ENCODE measurements at regions not wholly inside any gene's neighbourhood (a gene's known extent, or its start where the extent isn't known, plus 50 kb on each side); places are given as distances from the start of the nearest gene placed in this dataset.

DNA sequence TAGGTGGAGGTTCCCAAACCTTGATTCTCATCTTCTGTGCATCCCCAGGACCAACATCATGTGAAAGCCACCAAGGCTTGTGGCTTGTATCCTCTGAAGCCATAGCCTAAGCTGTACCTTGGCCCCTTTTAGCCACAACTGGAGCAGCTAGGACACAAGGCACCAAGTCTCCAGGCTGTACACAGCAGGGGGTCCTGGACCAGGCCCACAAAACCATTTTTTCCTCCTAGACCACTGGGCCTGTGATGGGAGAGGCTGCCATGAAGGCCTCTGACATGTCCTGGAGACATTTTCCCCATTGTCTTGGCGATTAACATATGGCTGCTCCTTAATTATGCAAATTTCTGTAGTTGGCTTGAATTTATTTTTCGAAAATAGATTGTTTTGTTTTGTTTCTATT lies 114.8 kb upstream of the LAMA2 start:
- peaks cover 0 to 5% (median 3%) of the 10 kb centered on the region in 3 donors for H3K9me3 ChIP-seq
- H3K4me3 ChIP-seq: no peak overlapping the region
- no peaks in the 10 kb centered on the region for H3K36me3 ChIP-seq
- no peaks in the 10 kb centered on the region for H3K4me1 ChIP-seq
- H3K27ac ChIP-seq: no peak overlapping the region
- intact Hi-C loops (cut with DNase I): no loop called here
- no peak for DNase-seq
- WGBS, 2 donors: 58 to 66% methylated on average over 2 of the region's 2 CpGs
- H3K27me3 ChIP-seq: no peaks in the 10 kb centered on the region
- TF ChIP-seq, protein P1, sequence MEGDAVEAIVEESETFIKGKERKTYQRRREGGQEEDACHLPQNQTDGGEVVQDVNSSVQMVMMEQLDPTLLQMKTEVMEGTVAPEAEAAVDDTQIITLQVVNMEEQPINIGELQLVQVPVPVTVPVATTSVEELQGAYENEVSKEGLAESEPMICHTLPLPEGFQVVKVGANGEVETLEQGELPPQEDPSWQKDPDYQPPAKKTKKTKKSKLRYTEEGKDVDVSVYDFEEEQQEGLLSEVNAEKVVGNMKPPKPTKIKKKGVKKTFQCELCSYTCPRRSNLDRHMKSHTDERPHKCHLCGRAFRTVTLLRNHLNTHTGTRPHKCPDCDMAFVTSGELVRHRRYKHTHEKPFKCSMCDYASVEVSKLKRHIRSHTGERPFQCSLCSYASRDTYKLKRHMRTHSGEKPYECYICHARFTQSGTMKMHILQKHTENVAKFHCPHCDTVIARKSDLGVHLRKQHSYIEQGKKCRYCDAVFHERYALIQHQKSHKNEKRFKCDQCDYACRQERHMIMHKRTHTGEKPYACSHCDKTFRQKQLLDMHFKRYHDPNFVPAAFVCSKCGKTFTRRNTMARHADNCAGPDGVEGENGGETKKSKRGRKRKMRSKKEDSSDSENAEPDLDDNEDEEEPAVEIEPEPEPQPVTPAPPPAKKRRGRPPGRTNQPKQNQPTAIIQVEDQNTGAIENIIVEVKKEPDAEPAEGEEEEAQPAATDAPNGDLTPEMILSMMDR (IDR thresholded peaks at IDR 0.05): no peak

DNA sequence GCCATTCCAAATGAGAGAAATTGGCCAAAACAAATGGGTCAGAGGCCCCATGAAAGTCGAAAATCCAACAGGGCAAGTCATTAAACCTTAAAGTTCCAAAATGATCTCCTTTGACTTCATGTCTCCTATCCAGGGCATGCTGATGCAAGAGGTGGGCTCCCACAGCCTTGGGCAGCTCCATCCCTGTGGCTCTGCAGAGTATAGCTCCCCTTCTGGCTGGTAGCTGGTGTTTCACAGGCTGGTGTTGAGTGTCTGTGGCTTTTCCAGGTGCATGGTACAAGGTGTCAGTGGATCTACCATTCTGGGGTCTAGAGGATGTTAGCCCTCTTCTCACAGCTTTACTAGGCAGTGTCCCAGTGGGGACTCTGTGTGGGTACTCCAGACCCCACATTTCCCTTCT lies 115.2 kb upstream of the LAMA2 start:
- WGBS, 2 donors: 36 to 71% methylated on average over 1 of the region's 1 CpG
- TF ChIP-seq, protein P1 (IDR thresholded peaks at IDR 0.05): no peak
- no peak for TF ChIP-seq POLR2A (IDR thresholded peaks at IDR 0.05)
- no peak for DNase-seq
- Histone ChIP-seq H3K4me1 (no peaks in the 10 kb centered on the region), H3K9me3 (peaks cover 0 to 5% (median 3%) of the 10 kb centered on the region in 3 donors), H3K36me3 (no peaks in the 10 kb centered on the region), H3K4me3 (no peak overlapping the region), H3K27ac (no peak overlapping the region), H3K27me3 (no peaks in the 10 kb centered on the region)
- intact Hi-C loops (cut with DNase I): no loop called here

DNA sequence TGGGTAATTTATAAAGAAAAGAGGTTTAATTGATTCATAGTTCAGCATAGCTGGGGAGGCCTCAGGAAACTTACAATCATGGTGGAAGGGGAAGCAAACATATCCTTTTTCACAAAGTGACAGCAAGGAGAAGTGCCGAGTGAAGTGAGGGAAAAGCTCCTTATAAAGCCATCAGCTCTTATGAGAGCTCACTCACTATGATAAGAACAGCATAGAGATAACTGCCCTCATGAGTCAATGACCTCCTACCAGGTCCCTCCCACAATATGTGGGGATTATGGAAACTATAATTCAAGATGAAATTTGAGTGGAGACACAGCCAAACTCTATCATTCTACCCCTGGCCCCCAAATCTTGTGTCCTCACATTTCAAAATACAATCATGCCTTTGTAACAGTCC lies 115.8 kb upstream of the LAMA2 start:
- WGBS, 2 donors: 73 to 84% methylated on average over 1 of the region's 1 CpG
- no peak for TF ChIP-seq POLR2A (IDR thresholded peaks at IDR 0.05)
- TF ChIP-seq, protein P1 (IDR thresholded peaks at IDR 0.05): no peak
- Histone ChIP-seq H3K27ac (no peak overlapping the region), H3K4me3 (no peak overlapping the region), H3K27me3 (no peaks in the 10 kb centered on the region), H3K4me1 (no peaks in the 10 kb centered on the region), H3K36me3 (no peaks in the 10 kb centered on the region), H3K9me3 (peaks cover 0 to 5% (median 3%) of the 10 kb centered on the region in 3 donors)
- intact Hi-C loops (cut with DNase I): no loop called here
- DNase-seq: no peak

DNA sequence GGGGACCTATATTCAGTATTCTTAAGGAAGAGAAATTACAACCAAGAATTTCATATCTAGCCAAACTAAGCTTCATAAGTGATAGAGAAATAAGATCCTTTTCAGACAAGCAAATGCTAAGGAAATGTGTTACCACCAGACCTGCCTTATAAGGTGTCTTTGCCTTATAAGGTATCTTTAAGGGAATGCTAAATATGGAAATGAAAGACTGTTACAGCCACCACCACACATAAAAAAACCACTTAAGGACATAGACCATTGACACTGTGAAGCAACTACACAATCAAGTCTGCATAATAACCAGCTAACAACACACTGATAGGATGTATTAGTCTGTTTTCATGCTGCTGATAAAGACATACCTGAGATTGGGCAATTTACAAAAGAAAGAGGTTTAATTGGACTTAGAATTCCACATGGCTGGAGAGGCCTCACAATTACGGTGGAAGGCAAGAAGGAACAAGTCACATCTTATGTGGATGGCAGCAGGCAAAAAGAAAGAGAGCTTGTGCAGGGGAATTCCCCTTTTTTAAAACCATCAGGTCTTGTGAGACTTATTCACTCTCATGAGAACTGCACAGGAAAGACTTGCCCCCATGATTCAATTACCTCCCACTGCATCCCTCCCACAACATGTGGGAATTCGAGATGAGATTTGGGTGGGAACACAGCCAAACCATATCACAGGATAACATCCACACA lies 119.2 kb upstream of the LAMA2 start:
- Histone ChIP-seq H3K36me3 (no peaks in the 10 kb centered on the region), H3K4me1 (no peaks in the 10 kb centered on the region), H3K27me3 (no peaks in the 10 kb centered on the region), H3K9me3 (peaks cover 0 to 5% (median 3%) of the 10 kb centered on the region in 3 donors), H3K27ac (no peak overlapping the region), H3K4me3 (no peak overlapping the region)
- whole genome bisulfite sequencing, 2 donors: 30 to 43% methylated on average over 2 of the region's 2 CpGs
- intact Hi-C loops (cut with DNase I): no loop called here
- no peak for TF ChIP-seq POLR2A (IDR thresholded peaks at IDR 0.05)
- TF ChIP-seq, protein P1 (IDR thresholded peaks at IDR 0.05): no peak
- DNase-seq: no peak

DNA sequence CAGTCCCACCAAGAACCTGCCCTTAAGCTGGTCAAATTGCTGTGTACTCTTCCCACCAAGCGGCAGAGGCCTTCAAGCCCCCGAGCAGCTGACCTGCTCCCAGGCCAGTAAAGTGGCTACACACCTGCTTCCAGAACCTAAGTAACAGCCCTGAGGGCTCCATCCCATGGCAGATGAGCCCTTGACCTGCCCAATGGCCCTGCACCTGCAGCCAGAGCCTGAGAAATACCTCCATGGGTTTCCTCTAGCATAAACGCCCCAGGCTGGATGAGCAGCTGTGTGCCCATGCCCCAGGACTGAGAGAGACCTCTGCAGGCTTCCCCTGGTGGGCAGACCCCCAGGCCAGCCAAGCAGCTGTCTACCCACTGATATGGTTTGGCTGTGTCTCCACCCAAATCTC lies 123.0 kb upstream of the LAMA2 start:
- intact Hi-C loops (cut with DNase I): no loop called here

More for the DNA sequence above, 123.0 kb upstream of the LAMA2 start:
- Histone ChIP-seq H3K27me3 (no peaks in the 10 kb centered on the region), H3K4me3 (no peak overlapping the region), H3K4me1 (no peaks in the 10 kb centered on the region), H3K9me3 (no peaks in the 10 kb centered on the region), H3K27ac (no peak overlapping the region), H3K36me3 (no peaks in the 10 kb centered on the region)
- WGBS, 2 donors: 80% methylated on average over 1 of the region's 3 CpGs; no CpG with 5 or more reads in 1 of the 2 donors
- TF ChIP-seq, protein P1 (IDR thresholded peaks at IDR 0.05): no peak
- no peak for TF ChIP-seq POLR2A (IDR thresholded peaks at IDR 0.05)
- DNase-seq: no peak

Data from esophagus squamous epithelium (tissue), 5 donors.